Breast epithelium (tissue), 4 donors: ENCODE measurements at regions not wholly inside any gene's neighbourhood (a gene's known extent, or its start where the extent isn't known, plus 50 kb on each side); places are given as distances from the start of the nearest gene placed in this dataset.

ENCODE experiments used
- DNase-seq, 2 donors: peaks; one replicate each; pipeline ENCODE4 v3.0.0-alpha.2; 2019; ENCODE audit warnings: low spot score in 2 of 2
- H3K27ac ChIP-seq, 2 donors: fragments of 200-600 bp; sonication (generic) in 1 of 2; one replicate each; pipeline ENCODE4 v1.5.1; 2016 to 2019; ENCODE audit warnings: mild to moderate bottlenecking in 1 of 2
- H3K27me3 ChIP-seq, 2 donors: fragments of 200-600 bp; sonication (generic) in 1 of 2; one replicate each; pipeline versions ENCODE4 v1.5.1 to v1.6.0; 2017 to 2019; ENCODE audit warnings: control low read depth in 1 of 2, mild to moderate bottlenecking in 1 of 2
- H3K36me3 ChIP-seq: fragments of 200-600 bp; one replicate; pipeline ENCODE4 v1.5.1; 2019
- H3K4me1 ChIP-seq, 2 donors: fragments of 200-600 bp; sonication (generic); one replicate each; pipeline ENCODE4 v1.5.1; 2016 to 2019; ENCODE audit warnings: control low read depth in 1 of 2
- H3K4me3 ChIP-seq, 3 donors: fragments of 200-600 bp; sonication (generic); 1 replicate in 2 of 3; 2 replicates in 1 of 3; pipeline ENCODE4 v1.5.1; 2016 to 2019; ENCODE audit warnings: mild to moderate bottlenecking in 3 of 3, moderate library complexity in 2 of 3
- H3K9me3 ChIP-seq, 2 donors: fragments of 200-600 bp; sonication (generic) in 1 of 2; one replicate each; pipeline ENCODE4 v1.5.1; 2016 to 2019; ENCODE audit warnings: control low read depth in 1 of 2
- CTCF ChIP-seq, 3 donors: fragments of 450-650 bp; IDR thresholded peaks; one replicate each; pipeline ENCODE4 v1.5.1; 2016 to 2017; ENCODE audit warnings: antibody characterized with exemption in 3 of 3, mild to moderate bottlenecking in 3 of 3, moderate library complexity in 3 of 3
- POLR2A ChIP-seq: fragments of 450-650 bp; IDR thresholded peaks from one replicate; pipeline ENCODE4 v1.6.1; 2016; ENCODE audit warnings: antibody characterized with exemption, mild to moderate bottlenecking, moderate library complexity
- POLR2AphosphoS5 ChIP-seq, 3 donors: sonication (generic); formaldehyde crosslinking; IDR thresholded peaks; one replicate each; pipeline ENCODE4 v1.6.1; 2017; ENCODE audit warnings: antibody characterized with exemption in 3 of 3
- intact Hi-C: fragments of 100-400 bp; cut with DNase I; formaldehyde crosslinking; loops from one replicate; pipeline ENCODE4 v1.15.1; 2023; ENCODE audit warnings: low total_unique reads

GRCh38 chr22:47841156-47841555 lies 1078.7 kb downstream of the TBC1D22A start:
- no peaks in the 10 kb centered on the region for H3K36me3 ChIP-seq
- no peaks in the 10 kb centered on the region for H3K4me1 ChIP-seq
- H3K27ac ChIP-seq = no peak overlapping the region
- peaks cover 0 to 53% of the 10 kb centered on the region in 2 donors for H3K27me3 ChIP-seq
- no peaks in the 10 kb centered on the region for H3K9me3 ChIP-seq
- TF ChIP-seq CTCF (IDR thresholded peaks at IDR 0.05) (no peak), POLR2A (no peak), POLR2AphosphoS5 (IDR thresholded peaks at IDR 0.05) (no peak)
- no peak overlapping the region for H3K4me3 ChIP-seq
- intact Hi-C loops = no loop called here
- DNase-seq = no peak

- no peak overlapping the region for H3K27ac ChIP-seq
- peaks cover 0 to 50% of the 10 kb centered on the region in 2 donors for H3K27me3 ChIP-seq
- H3K4me1 ChIP-seq = no peaks in the 10 kb centered on the region
- DNase-seq = no peak
- no peaks in the 10 kb centered on the region for H3K36me3 ChIP-seq
- no peaks in the 10 kb centered on the region for H3K9me3 ChIP-seq
- no peak overlapping the region for H3K4me3 ChIP-seq
- intact Hi-C loops = no loop called here
- TF ChIP-seq POLR2A (no peak), POLR2AphosphoS5 (IDR thresholded peaks at IDR 0.05) (no peak), CTCF (IDR thresholded peaks at IDR 0.05) (no peak)
Measured at GRCh38 chr22:47839595-47840227, 1077.3 kb downstream of the TBC1D22A start.

GRCh38 chr22:47837703-47838102 lies 1075.3 kb downstream of the TBC1D22A start:
- Histone ChIP-seq H3K9me3 (no peaks in the 10 kb centered on the region), H3K36me3 (no peaks in the 10 kb centered on the region), H3K27ac (no peak overlapping the region), H3K27me3 (peaks cover 0 to 48% of the 10 kb centered on the region in 2 donors), H3K4me1 (no peaks in the 10 kb centered on the region), H3K4me3 (no peak overlapping the region)
- intact Hi-C loops = no loop called here
- no peak for DNase-seq
- no peak for TF ChIP-seq CTCF (IDR thresholded peaks at IDR 0.05)
- no peak for TF ChIP-seq POLR2A
- no peak for TF ChIP-seq POLR2AphosphoS5 (IDR thresholded peaks at IDR 0.05)

GRCh38 chr22:47836957-47837356 lies 1074.5 kb downstream of the TBC1D22A start:
- no peaks in the 10 kb centered on the region for H3K4me1 ChIP-seq
- no peak for TF ChIP-seq POLR2A
- TF ChIP-seq CTCF (IDR thresholded peaks at IDR 0.05) = no peak
- TF ChIP-seq POLR2AphosphoS5 (IDR thresholded peaks at IDR 0.05) = no peak
- no peak for DNase-seq
- no peak overlapping the region for H3K27ac ChIP-seq
- no peaks in the 10 kb centered on the region for H3K9me3 ChIP-seq
- intact Hi-C loops = no loop called here
- no peak overlapping the region for H3K4me3 ChIP-seq
- H3K36me3 ChIP-seq = no peaks in the 10 kb centered on the region
- peaks cover 0 to 48% of the 10 kb centered on the region in 2 donors for H3K27me3 ChIP-seq

GRCh38 chr22:47835726-47836125 lies 1073.3 kb downstream of the TBC1D22A start:
- H3K36me3 ChIP-seq = no peaks in the 10 kb centered on the region
- H3K27me3 ChIP-seq = peaks cover 0 to 46% of the 10 kb centered on the region in 2 donors
- H3K27ac ChIP-seq = no peak overlapping the region
- no peaks in the 10 kb centered on the region for H3K9me3 ChIP-seq
- no peaks in the 10 kb centered on the region for H3K4me1 ChIP-seq
- H3K4me3 ChIP-seq = no peak overlapping the region
- intact Hi-C loops = no loop called here
- no peak for DNase-seq
- TF ChIP-seq POLR2AphosphoS5 (IDR thresholded peaks at IDR 0.05) = no peak
- TF ChIP-seq POLR2A = no peak
